ENCODE measurements at regions not wholly inside any gene's neighbourhood (a gene's known extent, or its start where the extent isn't known, plus 50 kb on each side); places are given as distances from the start of the nearest gene placed in this dataset.
"Not testable (repeated sequence)": the region's sequence is repeated elsewhere in the genome, so short reads cannot be mapped to it uniquely, and the experiment has no call there.

GRCh38 chr11:16526947-16527346 lies 170.6 kb upstream of the SOX6 start:
- Histone ChIP-seq H3K4me3 (ENCODE audit: low read length) (no peak overlapping the region), H3K36me3 (ENCODE audit: insufficient read depth, low read length) (no peaks in the 10 kb centered on the region), H3K4me1 (ENCODE audit: insufficient read depth, low read length) (no peaks in the 10 kb centered on the region), H3K27ac (ENCODE audit: low read depth, low read length) (no peak overlapping the region), H3K9me3 (ENCODE audit: insufficient read depth, low read depth, low read length) (no peaks in the 10 kb centered on the region), H3K9ac (ENCODE audit: low read depth, low read length) (no peak overlapping the region), H3K27me3 (ENCODE audit: insufficient read depth, low read length) (no peaks in the 10 kb centered on the region)
- 79% methylated on average over 1 of the region's 1 CpG for WGBS

GRCh38 chr11:16520713-16521112 lies 164.4 kb upstream of the SOX6 start:
- H3K9ac ChIP-seq (ENCODE audit: low read depth, low read length); H3K27ac ChIP-seq (ENCODE audit: low read depth, low read length); H3K27me3 ChIP-seq (ENCODE audit: insufficient read depth, low read length); H3K4me3 ChIP-seq (ENCODE audit: low read length); H3K4me1 ChIP-seq (ENCODE audit: insufficient read depth, low read length); H3K36me3 ChIP-seq (ENCODE audit: insufficient read depth, low read length): not testable (repeated sequence)
- peaks cover 13% of the 10 kb centered on the region; the same call in 1 of the 2 replicates for H3K9me3 ChIP-seq (ENCODE audit: insufficient read depth, low read depth, low read length)
- WGBS: 91% methylated on average over 11 of the region's 11 CpGs

- H3K36me3 ChIP-seq (ENCODE audit: insufficient read depth, low read length): no peaks in the 10 kb centered on the region
- H3K9me3 ChIP-seq (ENCODE audit: insufficient read depth, low read depth, low read length): no peaks in the 10 kb centered on the region
- no peak overlapping the region for H3K9ac ChIP-seq (ENCODE audit: low read depth, low read length)
- H3K27me3 ChIP-seq (ENCODE audit: insufficient read depth, low read length): peaks cover 3% of the 10 kb centered on the region; the same call in 1 of the 2 replicates
- H3K4me1 ChIP-seq (ENCODE audit: insufficient read depth, low read length): 0 out of 2 replicates have a peak, but pooled peaks cover 8% of the 10 kb centered on the region
- no peak overlapping the region for H3K27ac ChIP-seq (ENCODE audit: low read depth, low read length)
- H3K4me3 ChIP-seq (ENCODE audit: low read length): no peak overlapping the region
Observed at GRCh38 chr11:16512899-16513241, 156.5 kb upstream of the SOX6 start.

DNA sequence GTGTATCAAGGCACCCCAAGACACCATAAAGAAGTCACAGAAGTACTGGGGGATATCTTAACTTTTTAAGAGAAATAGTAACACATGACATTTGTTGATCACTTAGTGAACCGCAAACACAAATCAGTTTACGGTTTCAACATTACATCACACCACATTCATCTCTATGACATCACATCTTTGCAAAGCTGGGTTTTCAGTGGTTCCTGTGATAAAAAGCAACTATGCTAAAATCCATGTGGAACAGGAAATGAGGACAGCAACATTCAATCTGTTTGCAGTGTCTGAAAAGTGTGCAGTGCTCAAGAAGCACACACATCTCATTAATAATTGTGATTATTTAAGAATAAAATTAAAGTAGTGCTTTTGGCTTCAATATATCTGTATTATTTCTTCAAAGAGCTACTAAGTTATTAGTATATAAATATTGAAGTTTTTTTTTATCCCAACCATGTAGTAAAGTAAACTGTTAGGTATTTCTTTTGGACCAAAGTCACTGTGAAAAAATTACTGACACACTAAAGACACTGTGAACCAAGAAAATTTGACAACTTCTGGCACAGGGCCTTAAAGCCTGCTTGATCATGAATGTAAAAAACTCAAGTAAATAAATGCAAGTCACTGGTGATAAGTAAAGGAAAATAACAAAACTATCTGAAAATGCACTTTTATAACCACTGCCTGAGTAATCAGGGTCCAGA lies 156.0 kb upstream of the SOX6 start:
- no peak overlapping the region for H3K27ac ChIP-seq (ENCODE audit: low read depth, low read length)
- H3K9me3 ChIP-seq (ENCODE audit: insufficient read depth, low read depth, low read length): no peaks in the 10 kb centered on the region
- no peaks in the 10 kb centered on the region for H3K36me3 ChIP-seq (ENCODE audit: insufficient read depth, low read length)
- 97% methylated on average over 2 of the region's 2 CpGs for WGBS
- H3K4me1 ChIP-seq (ENCODE audit: insufficient read depth, low read length): 0 out of 2 replicates have a peak, but pooled peaks cover 8% of the 10 kb centered on the region
- no peak overlapping the region for H3K9ac ChIP-seq (ENCODE audit: low read depth, low read length)
- peaks cover 3% of the 10 kb centered on the region; the same call in 1 of the 2 replicates for H3K27me3 ChIP-seq (ENCODE audit: insufficient read depth, low read length)
- no peak overlapping the region for H3K4me3 ChIP-seq (ENCODE audit: low read length)

DNA sequence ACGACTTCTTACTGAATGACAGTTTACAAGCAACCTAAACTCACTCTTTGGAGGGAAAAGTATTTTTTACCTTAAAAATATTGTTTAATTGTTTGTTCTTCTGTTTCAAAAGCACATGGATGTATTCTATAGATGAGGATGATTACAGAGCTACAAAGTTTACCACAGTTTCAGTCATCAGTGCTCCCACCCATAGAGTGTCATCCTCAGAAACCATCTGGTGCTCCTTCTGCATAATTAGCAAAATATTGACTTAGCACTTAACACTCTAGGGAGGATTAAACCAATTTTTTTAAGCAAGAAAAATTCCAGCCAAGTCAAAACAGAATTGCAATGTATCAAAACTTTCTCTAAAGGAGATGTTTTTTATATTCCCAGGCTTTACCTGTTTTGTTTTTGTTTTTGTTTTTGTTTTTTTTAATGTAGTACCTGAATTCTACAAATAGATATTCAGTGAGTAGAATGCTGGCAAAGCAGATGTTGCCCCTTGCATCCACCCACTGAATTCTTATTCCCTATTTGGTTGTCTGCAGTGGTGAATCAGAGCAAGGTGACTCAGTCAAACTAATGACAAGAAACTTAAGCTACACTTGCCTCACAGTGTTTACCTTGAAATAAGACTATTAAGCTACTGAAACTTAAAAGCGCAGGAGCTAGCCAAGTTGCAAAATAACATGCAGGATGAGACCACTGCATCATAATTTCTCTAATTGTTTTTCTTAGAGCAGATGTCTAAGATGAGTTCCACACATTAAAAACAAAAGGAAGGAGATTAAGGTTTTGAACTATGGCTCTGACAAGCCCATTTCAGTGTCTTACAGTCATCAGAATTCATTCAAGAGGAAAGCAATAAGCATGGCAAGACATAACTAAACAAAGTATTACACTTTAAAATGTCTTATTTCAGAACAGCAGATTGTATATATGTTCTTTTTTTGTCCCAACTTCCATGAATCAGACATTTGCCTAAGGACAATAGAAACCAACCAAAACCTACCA lies 155.1 kb upstream of the SOX6 start:
- no peaks in the 10 kb centered on the region for H3K36me3 ChIP-seq (ENCODE audit: insufficient read depth, low read length)
- H3K9me3 ChIP-seq (ENCODE audit: insufficient read depth, low read depth, low read length): no peaks in the 10 kb centered on the region
- H3K4me3 ChIP-seq (ENCODE audit: low read length): no peak overlapping the region
- peaks cover 3% of the 10 kb centered on the region; the same call in 1 of the 2 replicates for H3K27me3 ChIP-seq (ENCODE audit: insufficient read depth, low read length)
- no peak overlapping the region for H3K9ac ChIP-seq (ENCODE audit: low read depth, low read length)
- 0 out of 2 replicates have a peak, but pooled peaks cover 8% of the 10 kb centered on the region for H3K4me1 ChIP-seq (ENCODE audit: insufficient read depth, low read length)
- WGBS: 89% methylated on average over 1 of the region's 2 CpGs
- H3K27ac ChIP-seq (ENCODE audit: low read depth, low read length): no peak overlapping the region

- Histone ChIP-seq H3K36me3 (ENCODE audit: insufficient read depth, low read length) (no peaks in the 10 kb centered on the region), H3K27ac (ENCODE audit: low read depth, low read length) (no peak overlapping the region), H3K9me3 (ENCODE audit: insufficient read depth, low read depth, low read length) (0 out of 2 replicates have a peak, but pooled peaks cover 6% of the 10 kb centered on the region), H3K4me1 (ENCODE audit: insufficient read depth, low read length) (no peaks in the 10 kb centered on the region), H3K27me3 (ENCODE audit: insufficient read depth, low read length) (peaks cover 8% of the 10 kb centered on the region; the same call in 1 of the 2 replicates), H3K9ac (ENCODE audit: low read depth, low read length) (no peak overlapping the region), H3K4me3 (ENCODE audit: low read length) (no peak overlapping the region)
- 67% methylated on average over 1 of the region's 1 CpG for WGBS
Observed at GRCh38 chr11:16505481-16505880, 149.1 kb upstream of the SOX6 start.

- 98% methylated on average over 2 of the region's 2 CpGs for WGBS
- not testable (repeated sequence) for H3K36me3 ChIP-seq (ENCODE audit: insufficient read depth, low read length); H3K9ac ChIP-seq (ENCODE audit: low read depth, low read length); H3K4me3 ChIP-seq (ENCODE audit: low read length); H3K9me3 ChIP-seq (ENCODE audit: insufficient read depth, low read depth, low read length); H3K27ac ChIP-seq (ENCODE audit: low read depth, low read length); H3K4me1 ChIP-seq (ENCODE audit: insufficient read depth, low read length); H3K27me3 ChIP-seq (ENCODE audit: insufficient read depth, low read length)
Observed at GRCh38 chr11:16503891-16504290, 147.5 kb upstream of the SOX6 start.

GRCh38 chr11:16494918-16495691 lies 138.8 kb upstream of the SOX6 start:
- H3K4me1 ChIP-seq (ENCODE audit: insufficient read depth, low read length): no peaks in the 10 kb centered on the region
- H3K9me3 ChIP-seq (ENCODE audit: insufficient read depth, low read depth, low read length): 0 out of 2 replicates have a peak, but pooled peaks cover 8% of the 10 kb centered on the region
- no peaks in the 10 kb centered on the region for H3K36me3 ChIP-seq (ENCODE audit: insufficient read depth, low read length)
- H3K27ac ChIP-seq (ENCODE audit: low read depth, low read length): no peak overlapping the region
- H3K9ac ChIP-seq (ENCODE audit: low read depth, low read length): no peak overlapping the region
- no peak overlapping the region for H3K4me3 ChIP-seq (ENCODE audit: low read length)
- no peaks in the 10 kb centered on the region for H3K27me3 ChIP-seq (ENCODE audit: insufficient read depth, low read length)

DNA sequence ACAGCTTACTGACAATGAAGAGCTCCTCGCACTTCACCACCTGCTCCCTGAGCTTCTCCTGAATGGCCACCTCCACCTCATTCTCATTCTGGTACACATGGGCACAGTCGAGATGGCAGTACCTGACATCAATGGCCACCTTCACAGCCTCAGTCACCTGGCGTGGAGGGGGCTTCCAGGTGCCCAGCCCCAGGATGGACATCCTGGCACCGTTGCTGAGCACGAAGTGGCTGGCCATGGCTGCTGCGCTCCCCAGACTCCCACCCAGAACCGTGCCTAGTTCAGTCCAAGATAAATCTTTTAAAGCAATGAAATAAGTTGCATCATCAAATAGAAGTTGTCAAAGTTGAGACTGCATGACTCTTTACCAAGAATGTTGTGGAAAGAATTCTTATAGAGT lies 128.1 kb upstream of the SOX6 start:
- Histone ChIP-seq H3K36me3 (ENCODE audit: insufficient read depth, low read length) (no peaks in the 10 kb centered on the region), H3K4me1 (ENCODE audit: insufficient read depth, low read length) (no peaks in the 10 kb centered on the region), H3K4me3 (ENCODE audit: low read length) (no peak overlapping the region), H3K27ac (ENCODE audit: low read depth, low read length) (no peak overlapping the region), H3K9me3 (ENCODE audit: insufficient read depth, low read depth, low read length) (no peaks in the 10 kb centered on the region), H3K27me3 (ENCODE audit: insufficient read depth, low read length) (no peaks in the 10 kb centered on the region), H3K9ac (ENCODE audit: low read depth, low read length) (no peak overlapping the region)
- 87% methylated on average over 7 of the region's 7 CpGs for WGBS

DNA sequence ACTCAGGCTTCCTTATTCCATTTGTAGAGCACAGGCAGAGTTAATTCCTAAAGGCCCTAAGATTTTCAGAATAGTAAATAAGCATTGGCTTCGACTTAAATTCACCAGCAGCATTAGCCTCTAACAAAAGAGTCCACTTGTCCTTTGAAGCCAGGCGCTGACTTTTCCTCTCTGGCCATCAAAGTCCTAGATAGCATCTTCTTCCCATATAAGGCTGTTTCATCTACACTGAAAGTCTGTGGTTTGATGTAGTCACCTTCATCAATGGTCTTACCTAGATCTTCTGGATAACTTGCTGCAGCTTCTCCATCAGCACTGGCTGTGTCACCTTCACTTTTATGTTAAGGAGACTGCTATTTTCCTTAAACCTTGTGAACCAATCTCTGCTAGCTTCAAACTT lies 118.3 kb upstream of the SOX6 start:
- Histone ChIP-seq H3K4me1 (ENCODE audit: insufficient read depth, low read length) (peaks cover 12% of the 10 kb centered on the region), H3K4me3 (ENCODE audit: low read length) (no peak overlapping the region), H3K27me3 (ENCODE audit: insufficient read depth, low read length) (0 out of 2 replicates have a peak, but pooled peaks cover 2% of the 10 kb centered on the region), H3K9ac (ENCODE audit: low read depth, low read length) (no peak overlapping the region), H3K9me3 (ENCODE audit: insufficient read depth, low read depth, low read length) (no peaks in the 10 kb centered on the region), H3K36me3 (ENCODE audit: insufficient read depth, low read length) (no peaks in the 10 kb centered on the region), H3K27ac (ENCODE audit: low read depth, low read length) (no peak overlapping the region)
- WGBS: 86% methylated on average over 2 of the region's 2 CpGs

GRCh38 chr11:16469968-16470367 lies 113.6 kb upstream of the SOX6 start:
- Histone ChIP-seq H3K9ac (ENCODE audit: low read depth, low read length) (no peak overlapping the region), H3K9me3 (ENCODE audit: insufficient read depth, low read depth, low read length) (no peaks in the 10 kb centered on the region), H3K4me1 (ENCODE audit: insufficient read depth, low read length) (peaks cover 20% of the 10 kb centered on the region), H3K36me3 (ENCODE audit: insufficient read depth, low read length) (no peaks in the 10 kb centered on the region), H3K27ac (ENCODE audit: low read depth, low read length) (peak overlapping the region; percentile 36; the same call in 1 of the 2 replicates), H3K27me3 (ENCODE audit: insufficient read depth, low read length) (no peaks in the 10 kb centered on the region), H3K4me3 (ENCODE audit: low read length) (no peak overlapping the region)
- 93% methylated on average over 2 of the region's 2 CpGs for WGBS

All from HUES64 (cell line).